Panc1 (cell line): ENCODE measurements at regions not wholly inside any gene's neighbourhood (a gene's known extent, or its start where the extent isn't known, plus 50 kb on each side); places are given as distances from the start of the nearest gene placed in this dataset.

ENCODE experiments used
- CTCF ChIP-seq: fragments of 450-650 bp; IDR thresholded peaks from 2 replicates; pipeline ENCODE4 v1.5.1; 2017; ENCODE audit warnings: mild to moderate bottlenecking
- POLR2AphosphoS5 ChIP-seq: IDR thresholded peaks from 2 replicates; pipeline ENCODE4 v1.6.1; 2012; ENCODE audit warnings: mild to moderate bottlenecking, low read depth, low read length, moderate library complexity
- REST ChIP-seq, 2 experiments: IDR thresholded peaks; 2 replicates each; pipeline ENCODE4 v1.6.1; 2011 to 2012; ENCODE audit warnings: low read depth in 2 of 2, control low read depth in 1 of 2, low read length in 1 of 2, mild to moderate bottlenecking in 1 of 2, moderate library complexity in 1 of 2; ENCODE audit not compliant: insufficient read depth in 1 of 2
- SIN3A ChIP-seq: IDR thresholded peaks from 2 replicates; pipeline ENCODE4 v1.6.1; 2012; ENCODE audit warnings: low read depth, mild to moderate bottlenecking, low read length, moderate library complexity, borderline replicate concordance; ENCODE audit not compliant: insufficient read depth
- TCF7L2 ChIP-seq: IDR thresholded peaks from 2 replicates; pipeline ENCODE4 v1.6.1; 2011; ENCODE audit warnings: mild to moderate bottlenecking, low read depth, low read length, inconsistent platforms

- TF ChIP-seq POLR2AphosphoS5, result no peak
- no peak for TF ChIP-seq TCF7L2
- no peak for TF ChIP-seq CTCF
- TF ChIP-seq SIN3A, result no peak
- TF ChIP-seq REST (IDR thresholded peaks at IDR 0.05; ENCODE audit: insufficient read depth in 1 of 2, low read depth in 2 of 2, low read length in 1 of 2), result no peak
These were observed 258.0 kb upstream of the SP4 start for GRCh38 chr7:21169667-21170580.
